NT2/D1 (cell line): ENCODE measurements at regions not wholly inside any gene's neighbourhood (a gene's known extent, or its start where the extent isn't known, plus 50 kb on each side); places are given as distances from the start of the nearest gene placed in this dataset.

ENCODE experiments used
- DNase-seq: peaks from one replicate; pipeline ENCODE4 v3.0.0-alpha.2; 2011; ENCODE audit warnings: low read depth, low spot score
- H3K27me3 ChIP-seq: 2 replicates; pipeline ENCODE4 v1.6.0; 2011; ENCODE audit warnings: mild to moderate bottlenecking; ENCODE audit not compliant: insufficient read length, insufficient read depth
- H3K36me3 ChIP-seq: 2 replicates; pipeline ENCODE4 v1.6.1; 2011; ENCODE audit warnings: mild to moderate bottlenecking, low read length, mixed read lengths; ENCODE audit not compliant: insufficient read depth, insufficient read length
- H3K4me1 ChIP-seq: 2 replicates; pipeline ENCODE4 v1.5.1; 2011; ENCODE audit not compliant: insufficient read depth, insufficient read length
- H3K4me3 ChIP-seq: 2 replicates; pipeline ENCODE4 v1.5.1; 2011; ENCODE audit warnings: low read depth; ENCODE audit not compliant: insufficient read length
- H3K9ac ChIP-seq: 2 replicates; pipeline ENCODE4 v1.6.0; 2011; ENCODE audit warnings: low read depth; ENCODE audit not compliant: insufficient read length
- H3K9me3 ChIP-seq: 2 replicates; pipeline ENCODE4 v1.5.1; 2011; ENCODE audit warnings: mild to moderate bottlenecking, low read length; ENCODE audit not compliant: insufficient read depth
- SUZ12 ChIP-seq: IDR thresholded peaks from 2 replicates; pipeline ENCODE4 v1.6.1; 2011; ENCODE audit not compliant: insufficient read length, insufficient read depth; ENCODE audit errors: extremely low read depth
- YY1 ChIP-seq: IDR thresholded peaks from 2 replicates; pipeline ENCODE4 v1.6.1; 2011; ENCODE audit not compliant: insufficient read length, insufficient read depth
- ZNF274 ChIP-seq: IDR thresholded peaks from 2 replicates; pipeline ENCODE4 v1.6.1; 2011; ENCODE audit warnings: mild to moderate bottlenecking, low read depth, low read length

DNA sequence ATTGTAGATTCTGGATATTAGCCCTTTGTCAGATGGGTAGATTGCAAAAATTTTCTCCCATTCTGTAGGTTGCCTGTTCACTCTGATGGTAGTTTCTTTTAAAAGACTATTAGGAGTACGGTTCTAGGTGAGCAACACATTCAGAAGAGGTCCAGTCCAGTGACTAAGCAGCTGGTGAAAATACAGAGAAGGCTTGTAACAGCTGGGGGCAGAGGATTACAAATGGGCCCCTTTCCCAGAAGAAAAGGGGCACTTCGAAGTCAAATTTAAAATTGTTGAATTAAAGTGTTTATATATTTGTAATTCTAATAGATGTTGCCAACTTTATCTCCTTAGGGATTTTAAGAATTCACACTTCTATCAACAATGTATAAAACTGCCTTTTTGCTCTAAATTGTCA, 720.5 kb downstream of the TLE4 start:
- Histone ChIP-seq H3K4me3 (no peak overlapping the region), H3K27me3 (no peaks in the 10 kb centered on the region), H3K9ac (no peak overlapping the region), H3K36me3 (no peaks in the 10 kb centered on the region), H3K4me1 (no peaks in the 10 kb centered on the region), H3K9me3 (no peaks in the 10 kb centered on the region)
- TF ChIP-seq SUZ12 (no peak), ZNF274 (no peak), YY1 (no peak)
- no peak for DNase-seq

DNA sequence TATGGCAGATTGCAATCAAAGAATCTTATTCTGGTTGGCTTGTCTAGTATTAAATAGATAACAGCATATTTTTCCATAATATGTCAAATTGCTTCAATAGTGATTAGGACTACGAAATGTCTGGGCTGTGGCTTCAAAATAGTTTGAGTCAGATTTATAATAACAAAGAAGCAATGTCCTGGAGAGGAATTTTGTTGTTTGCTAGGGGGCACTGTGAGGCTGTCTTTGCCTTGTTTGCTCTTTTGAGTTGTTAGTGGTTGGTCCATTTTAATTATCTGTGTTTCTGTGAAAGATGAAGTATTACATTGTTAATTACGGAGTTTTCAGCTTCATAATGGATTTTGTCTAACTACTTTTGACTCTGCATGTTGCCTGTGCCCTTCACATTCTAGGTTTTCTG, 713.6 kb downstream of the TLE4 start:
- TF ChIP-seq YY1 (no peak), ZNF274 (no peak), SUZ12 (no peak)
- Histone ChIP-seq H3K9ac (no peak overlapping the region), H3K4me3 (no peak overlapping the region), H3K4me1 (no peaks in the 10 kb centered on the region), H3K36me3 (no peaks in the 10 kb centered on the region), H3K9me3 (no peaks in the 10 kb centered on the region), H3K27me3 (no peaks in the 10 kb centered on the region)
- DNase-seq, result peak; percentile 13

DNA sequence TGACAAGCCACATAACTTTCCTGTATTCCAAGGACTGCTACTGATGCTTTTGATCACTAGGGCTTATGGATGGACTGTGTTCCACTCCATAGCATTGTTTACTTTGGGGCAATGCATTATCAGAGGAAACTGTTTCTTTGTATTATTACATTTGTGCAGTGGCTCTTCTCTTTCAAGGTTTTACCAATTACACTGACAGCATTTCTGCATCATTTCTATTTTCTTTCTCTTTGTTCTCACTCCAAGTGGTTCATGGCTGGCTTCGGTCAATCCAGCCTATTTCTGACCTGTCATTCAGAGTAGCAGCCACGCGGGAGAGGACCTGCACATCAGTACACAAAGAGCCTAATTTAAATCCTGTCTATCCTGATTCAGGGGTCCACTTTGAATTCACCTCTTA, 711.0 kb downstream of the TLE4 start:
- no peaks in the 10 kb centered on the region for H3K4me1 ChIP-seq
- H3K27me3 ChIP-seq, result no peaks in the 10 kb centered on the region
- no peak for DNase-seq
- no peak overlapping the region for H3K4me3 ChIP-seq
- H3K9me3 ChIP-seq, result no peaks in the 10 kb centered on the region
- H3K36me3 ChIP-seq, result no peaks in the 10 kb centered on the region
- no peak overlapping the region for H3K9ac ChIP-seq
- TF ChIP-seq ZNF274 (no peak), SUZ12 (no peak), YY1 (no peak)

DNA sequence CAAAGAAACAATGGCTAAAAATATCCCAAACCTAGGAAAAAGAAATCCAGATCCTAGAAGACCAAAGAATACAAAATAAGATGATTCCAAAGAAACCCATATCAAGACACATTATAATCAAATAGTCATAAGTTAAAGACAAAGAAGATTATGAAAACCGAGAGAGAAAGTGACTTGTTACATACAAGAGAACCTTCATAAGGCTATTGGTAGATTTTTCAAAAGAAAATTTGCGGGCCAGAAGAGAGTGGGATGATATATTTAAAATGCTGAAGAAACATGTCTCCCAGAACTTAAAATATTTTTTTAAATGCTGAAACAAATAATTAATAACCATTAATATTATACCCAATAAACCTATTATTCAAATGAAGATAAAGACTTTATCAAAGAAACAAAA, 687.3 kb downstream of the TLE4 start:
- H3K27me3 ChIP-seq, result no peaks in the 10 kb centered on the region
- TF ChIP-seq SUZ12, result no peak
- no peak for TF ChIP-seq ZNF274
- TF ChIP-seq YY1, result no peak

DNA sequence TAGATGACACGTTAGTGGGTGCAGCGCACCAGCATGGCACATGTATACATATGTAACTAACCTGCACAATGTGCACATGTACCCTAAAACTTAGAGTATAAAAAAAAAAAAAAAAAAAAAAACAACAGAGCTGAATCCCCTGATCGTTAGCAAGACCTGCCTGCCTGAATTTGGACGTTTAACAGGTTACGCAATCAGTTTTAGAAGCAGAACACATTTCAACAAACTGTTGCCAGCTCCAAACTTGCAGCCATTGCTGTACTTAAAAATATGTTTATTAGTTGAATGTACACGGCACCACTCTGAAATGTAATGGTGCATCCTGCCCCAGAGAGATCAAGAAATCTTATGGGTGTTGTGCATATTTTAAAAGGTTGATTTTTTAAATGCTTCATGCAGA, 680.0 kb downstream of the TLE4 start:
- no peak overlapping the region for H3K9ac ChIP-seq
- H3K4me3 ChIP-seq, result no peak overlapping the region
- H3K9me3 ChIP-seq, result peaks cover 8% of the 10 kb centered on the region; the same call in 1 of the 2 replicates
- H3K36me3 ChIP-seq, result no peaks in the 10 kb centered on the region
- DNase-seq, result no peak
- TF ChIP-seq SUZ12 (no peak), YY1 (no peak), ZNF274 (no peak)
- no peaks in the 10 kb centered on the region for H3K27me3 ChIP-seq
- no peaks in the 10 kb centered on the region for H3K4me1 ChIP-seq

More for the DNA sequence above, 687.3 kb downstream of the TLE4 start:
- Histone ChIP-seq H3K4me1 (no peaks in the 10 kb centered on the region), H3K9ac (no peak overlapping the region), H3K9me3 (peaks cover 32% of the 10 kb centered on the region), H3K4me3 (no peak overlapping the region), H3K36me3 (no peaks in the 10 kb centered on the region)
- no peak for DNase-seq

DNA sequence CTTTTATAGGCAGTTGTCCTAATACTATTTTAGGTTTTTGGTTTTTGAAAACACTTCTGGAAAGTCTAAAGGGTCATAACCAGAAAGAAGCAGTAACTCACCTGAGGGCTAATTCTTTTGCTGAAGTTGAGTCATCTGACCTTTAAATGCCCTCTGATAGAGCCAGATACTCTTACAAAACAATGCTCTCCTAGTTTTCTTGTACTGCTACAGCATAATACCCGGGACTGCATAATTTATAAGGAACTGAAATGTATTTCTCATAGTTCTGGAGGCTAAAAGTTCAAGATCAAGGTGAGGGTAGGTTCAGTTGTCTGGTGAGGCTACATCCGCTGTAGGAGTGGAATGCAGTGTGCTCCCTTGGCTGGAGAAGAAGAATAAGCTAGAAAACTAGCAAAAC, 670.3 kb downstream of the TLE4 start:
- Histone ChIP-seq H3K4me3 (no peak overlapping the region), H3K9ac (no peak overlapping the region), H3K36me3 (no peaks in the 10 kb centered on the region), H3K27me3 (no peaks in the 10 kb centered on the region), H3K4me1 (peaks cover 7% of the 10 kb centered on the region), H3K9me3 (no peaks in the 10 kb centered on the region; the same call in 1 of the 2 replicates)
- TF ChIP-seq YY1 (no peak), SUZ12 (no peak), ZNF274 (no peak)
- DNase-seq, result no peak

DNA sequence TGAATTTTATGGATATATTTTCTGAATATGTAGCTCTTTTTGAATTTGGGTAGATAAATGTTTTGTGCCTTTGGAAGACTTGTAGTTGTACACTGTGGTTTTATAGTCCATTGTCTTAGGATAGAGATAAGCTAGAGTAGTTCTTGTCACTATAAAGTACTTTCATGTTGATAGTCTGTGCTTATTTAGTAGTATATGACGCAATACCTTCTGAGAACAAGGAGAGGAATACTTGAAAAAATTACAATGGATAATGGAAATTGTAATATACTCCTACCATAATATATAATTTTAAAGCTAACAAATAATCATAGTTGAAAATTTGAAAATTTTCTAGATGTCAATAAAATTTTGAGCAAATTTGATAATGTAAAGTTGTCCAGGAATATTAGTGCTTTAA, 664.0 kb downstream of the TLE4 start:
- no peak overlapping the region for H3K9ac ChIP-seq
- H3K36me3 ChIP-seq, result no peaks in the 10 kb centered on the region
- peaks cover 13% of the 10 kb centered on the region for H3K4me1 ChIP-seq
- H3K9me3 ChIP-seq, result peaks cover 13% of the 10 kb centered on the region; the same call in 1 of the 2 replicates
- no peak overlapping the region for H3K4me3 ChIP-seq
- TF ChIP-seq ZNF274 (no peak), YY1 (no peak), SUZ12 (no peak)
- DNase-seq, result no peak
- no peaks in the 10 kb centered on the region for H3K27me3 ChIP-seq

DNA sequence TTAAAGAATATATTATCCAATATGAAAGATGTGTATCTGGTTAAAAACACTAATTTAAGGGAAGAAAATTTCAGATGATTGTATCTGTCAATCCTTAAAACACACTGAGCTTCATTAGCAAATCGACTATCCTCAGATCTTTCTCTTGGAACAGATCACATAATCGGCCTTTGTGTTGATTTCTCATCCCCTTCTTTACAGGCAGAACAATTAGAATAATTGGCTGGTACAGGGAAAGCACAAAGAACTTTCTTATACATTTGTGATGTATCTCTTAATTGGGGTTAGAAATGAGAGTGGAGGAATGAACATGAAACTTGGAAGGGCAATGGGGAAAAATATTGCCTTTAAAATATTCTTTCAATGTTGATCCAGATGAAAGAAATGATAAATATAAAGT, 662.1 kb downstream of the TLE4 start:
- no peak for DNase-seq
- TF ChIP-seq SUZ12 (no peak), YY1 (no peak), ZNF274 (no peak)

More for the DNA sequence above, 662.1 kb downstream of the TLE4 start:
- Histone ChIP-seq H3K27me3 (no peaks in the 10 kb centered on the region), H3K36me3 (no peaks in the 10 kb centered on the region), H3K9me3 (peaks cover 13% of the 10 kb centered on the region; the same call in 1 of the 2 replicates), H3K4me3 (no peak overlapping the region), H3K9ac (no peak overlapping the region), H3K4me1 (peaks cover 13% of the 10 kb centered on the region)
